OCI-M2 (cell line): ENCODE measurements at regions not wholly inside any gene's neighbourhood (a gene's known extent, or its start where the extent isn't known, plus 50 kb on each side); places are given as distances from the start of the nearest gene placed in this dataset.
"Not testable (repeated sequence)": the region's sequence is repeated elsewhere in the genome, so short reads cannot be mapped to it uniquely, and the experiment has no call there.

ENCODE experiments used
- DNase-seq: peaks from one replicate; lab custom pipeline; 2025; ENCODE audit not compliant: unreplicated experiment; lab: John Stamatoyannopoulos, UW

- no peak for DNase-seq
These were observed 654.8 kb downstream of the UTRN start for GRCh38 chr6:144939921-144940320.

DNA sequence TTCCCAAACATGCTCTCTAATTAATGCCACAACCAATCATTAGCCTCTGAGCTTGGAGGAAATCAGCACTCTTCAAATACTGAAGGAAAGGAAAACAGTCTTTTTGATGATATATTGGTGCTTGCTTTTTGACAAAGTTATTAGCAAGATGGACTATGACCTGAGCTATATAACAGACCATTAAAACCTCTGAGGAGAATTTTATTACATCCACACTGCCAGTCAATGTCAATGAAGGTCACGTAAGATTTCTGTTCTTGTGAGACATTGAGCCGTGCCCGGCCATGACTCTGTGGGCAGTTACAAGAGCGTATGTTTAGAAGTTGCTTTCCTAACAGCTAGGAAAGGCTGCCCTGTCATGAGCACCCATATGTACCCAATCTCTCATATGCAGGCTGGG lies 659.0 kb downstream of the UTRN start:
- DNase-seq: no peak

- DNase-seq: no peak
These were observed 662.4 kb downstream of the UTRN start for GRCh38 chr6:144947398-144947976.

DNA sequence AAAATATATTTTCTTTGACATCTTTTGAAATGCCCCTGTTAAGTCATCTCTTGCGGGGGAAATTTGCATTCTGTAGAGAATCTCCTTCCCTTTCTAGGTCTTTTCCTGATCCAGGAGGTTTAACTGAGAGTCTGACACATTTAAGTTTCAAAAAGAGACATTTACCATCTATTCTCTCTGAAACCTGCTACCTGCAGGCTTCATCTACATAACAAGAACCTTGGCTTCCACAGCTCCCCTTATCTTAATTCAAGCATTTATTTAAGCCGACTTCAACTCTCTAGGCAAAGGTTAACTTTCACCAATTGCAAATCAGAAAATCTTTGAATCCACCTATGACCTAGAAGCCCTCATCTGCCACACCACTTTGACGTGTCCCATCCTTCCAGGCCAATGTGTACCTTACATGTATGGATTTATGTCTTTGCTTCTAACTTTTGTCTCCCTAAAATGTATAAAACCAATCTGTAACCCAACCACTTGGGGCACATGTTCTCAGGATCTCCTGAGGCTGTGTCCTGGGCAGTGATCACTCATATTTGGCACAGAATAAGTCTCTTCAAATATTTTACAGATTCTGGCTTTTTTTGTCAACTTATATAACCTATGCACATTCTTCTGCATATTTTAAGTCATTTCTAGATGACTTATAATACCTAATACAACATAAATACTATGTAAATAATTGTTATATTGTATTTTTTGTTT lies 666.7 kb downstream of the UTRN start:
- DNase-seq: no peak

- DNase-seq: no peak
These were observed 667.5 kb downstream of the UTRN start for GRCh38 chr6:144952456-144953240.

DNA sequence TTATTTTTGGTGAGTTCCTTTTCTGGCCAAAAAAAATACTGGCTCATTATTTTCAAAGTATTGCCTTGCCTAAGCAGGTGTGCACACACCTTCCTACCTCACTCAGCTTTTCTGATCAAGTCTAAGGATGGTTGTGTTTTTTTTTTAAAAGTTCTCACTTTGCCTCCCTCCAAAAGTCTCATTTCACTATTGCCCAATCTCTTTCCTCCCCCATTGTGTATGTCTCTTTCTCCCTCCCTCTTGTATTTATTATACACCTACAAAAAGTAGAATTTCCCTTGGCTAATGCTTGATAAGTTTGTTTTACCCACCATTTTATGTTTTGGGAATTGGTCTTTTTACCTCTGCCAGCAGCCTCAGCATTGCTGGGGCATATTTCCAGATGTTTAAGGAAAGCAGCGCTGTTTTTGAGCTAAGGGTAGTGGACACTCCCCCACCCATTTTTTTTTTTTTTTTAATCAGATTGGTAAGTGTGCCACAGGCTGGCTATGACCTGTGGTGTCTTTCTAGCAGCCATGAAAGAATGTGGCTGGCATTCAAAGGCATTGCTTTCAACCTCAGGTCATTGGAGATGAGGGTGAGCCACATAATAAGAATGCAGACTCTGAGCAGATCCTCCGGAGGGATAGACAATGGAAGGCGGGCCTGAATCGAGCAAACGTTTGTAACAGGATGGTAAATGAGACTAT lies 668.6 kb downstream of the UTRN start:
- DNase-seq: no peak

GRCh38 chr6:144954241-144954556 lies 669.1 kb downstream of the UTRN start:
- no peak for DNase-seq

DNA sequence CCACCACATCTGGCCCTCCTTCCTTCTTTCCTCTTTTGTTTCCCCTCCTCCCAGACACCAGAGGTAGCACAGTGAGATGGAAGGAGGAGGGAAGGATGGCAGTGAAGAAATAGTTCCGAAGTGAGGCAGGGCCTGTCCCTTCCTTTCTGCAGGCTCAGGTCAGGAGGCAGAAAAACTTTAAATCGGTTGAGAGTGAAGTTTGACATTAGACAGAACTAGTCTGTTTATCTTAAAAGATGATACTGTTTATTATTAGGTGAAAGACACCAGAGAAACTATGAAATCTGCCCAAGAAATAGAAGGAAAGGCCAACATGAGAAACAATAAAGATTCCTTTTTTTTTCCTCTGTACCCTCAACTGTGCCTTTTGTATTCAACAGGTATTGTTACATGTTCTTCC lies 670.3 kb downstream of the UTRN start:
- DNase-seq: no peak

- DNase-seq: no peak
These were observed 670.7 kb downstream of the UTRN start for GRCh38 chr6:144955859-144956258.

DNA sequence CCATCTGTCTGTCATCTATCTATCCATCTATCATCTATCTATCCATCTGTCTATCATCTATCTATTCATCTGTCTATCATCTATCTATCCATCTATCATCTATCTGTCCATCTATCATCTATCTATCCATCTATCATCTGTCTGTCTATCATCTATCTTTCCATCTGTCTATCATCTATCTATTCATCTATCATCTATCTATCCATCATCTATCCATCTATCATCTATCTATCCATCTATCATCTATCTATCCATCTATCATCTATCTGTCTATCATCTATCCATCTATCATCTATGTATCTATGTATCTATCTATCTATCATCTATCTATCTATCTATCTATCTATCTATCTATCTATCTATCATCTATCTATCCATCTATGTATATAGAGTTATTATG lies 671.6 kb downstream of the UTRN start:
- not testable (repeated sequence) for DNase-seq

DNA sequence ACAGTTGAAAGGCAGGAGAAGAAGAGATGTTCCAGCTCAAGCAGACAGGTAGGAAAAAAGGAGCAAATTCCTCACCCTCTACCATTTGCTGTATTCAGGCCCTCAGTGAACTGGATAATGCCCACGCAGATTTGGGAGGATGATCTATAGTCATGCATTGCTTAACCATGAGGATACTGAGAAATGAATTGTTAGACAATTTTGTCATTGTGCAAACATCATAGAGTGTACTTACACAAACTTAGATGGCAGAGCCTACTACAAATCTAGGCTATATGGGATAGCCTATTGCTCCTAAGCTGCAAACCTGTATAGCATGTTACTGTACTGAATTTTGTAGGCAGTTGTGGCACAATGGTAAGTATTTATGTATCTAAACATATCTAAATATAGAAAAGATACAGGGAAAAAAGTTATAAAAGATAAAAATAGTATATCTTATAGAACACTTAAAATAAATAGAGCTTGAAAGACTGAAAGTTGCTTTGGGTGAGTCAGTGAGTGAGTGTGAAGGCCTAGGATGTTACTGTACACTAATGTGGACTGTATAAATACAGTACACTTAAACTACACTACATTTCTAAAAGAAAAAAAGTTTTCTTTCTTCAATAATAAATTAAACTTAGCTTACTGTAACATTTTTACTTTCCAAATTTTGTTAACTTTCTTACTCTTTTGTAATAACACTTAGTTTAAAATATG lies 672.3 kb downstream of the UTRN start:
- DNase-seq: no peak

- no peak for DNase-seq
These were observed 684.0 kb downstream of the UTRN start for GRCh38 chr6:144969154-144969553.

GRCh38 chr6:144969602-144970272 lies 684.6 kb downstream of the UTRN start:
- no peak for DNase-seq

GRCh38 chr6:144977250-144977864 lies 692.2 kb downstream of the UTRN start:
- not testable (repeated sequence) for DNase-seq

DNA sequence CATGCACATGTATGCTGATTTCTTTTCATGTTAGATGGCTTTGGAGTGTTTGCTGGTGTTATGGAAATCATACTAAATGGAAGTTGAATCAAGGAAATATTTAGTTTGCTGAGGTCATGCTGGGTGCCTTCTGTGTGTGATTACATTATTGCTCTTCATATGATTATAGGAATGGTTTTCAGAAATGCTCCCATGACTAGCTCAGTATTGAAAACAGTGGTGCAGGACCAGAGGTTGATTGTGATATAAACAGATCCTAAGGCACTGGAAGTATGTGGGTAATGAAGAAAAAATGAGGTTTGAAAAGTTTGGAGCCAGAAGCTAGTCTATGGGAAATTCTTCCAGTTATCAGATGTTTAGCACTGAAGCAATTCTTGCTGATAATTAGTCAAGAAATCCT lies 693.1 kb downstream of the UTRN start:
- no peak for DNase-seq

DNA sequence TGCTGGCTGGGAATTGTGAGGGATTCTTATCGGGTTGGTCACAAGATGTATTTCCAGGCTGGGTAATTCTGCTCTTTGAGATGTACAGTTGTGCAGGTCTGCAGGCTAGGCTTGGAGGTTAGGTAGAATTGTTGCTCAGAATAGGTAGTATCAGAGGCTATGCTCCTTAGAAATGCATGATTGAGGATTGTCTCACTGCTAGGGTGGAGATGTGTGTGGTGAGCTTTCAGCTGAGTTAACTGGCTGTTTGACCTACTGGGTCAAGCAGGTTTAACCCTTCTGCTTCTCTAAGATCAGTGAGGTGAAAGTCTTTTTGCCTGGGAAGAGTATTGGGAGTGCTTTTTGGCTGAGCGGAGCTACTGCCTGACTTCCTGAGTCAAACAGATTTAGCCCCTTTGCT lies 701.1 kb downstream of the UTRN start:
- DNase-seq: no peak

- no peak for DNase-seq
These were observed 704.4 kb downstream of the UTRN start for GRCh38 chr6:144989319-144990107.

DNA sequence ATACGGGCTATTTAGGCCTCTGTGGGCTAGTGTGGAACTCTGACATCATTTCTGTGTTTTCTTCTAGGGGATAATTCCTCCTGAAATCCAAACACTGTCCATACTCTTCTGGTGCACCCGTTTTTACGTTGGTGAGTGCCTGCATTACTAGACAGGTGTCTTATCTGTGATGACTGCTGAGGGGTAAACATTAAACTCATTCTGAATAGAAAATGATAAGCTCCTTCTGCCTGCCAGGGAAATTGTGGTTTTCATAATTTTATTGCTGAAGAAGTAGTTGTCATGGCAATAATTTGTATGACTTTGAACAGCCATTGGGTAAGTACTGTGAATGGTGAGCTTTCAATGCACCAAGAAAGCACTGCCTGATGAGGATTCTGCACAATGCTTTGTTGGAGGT lies 705.6 kb downstream of the UTRN start:
- DNase-seq: no peak

GRCh38 chr6:144993870-144994269 lies 708.7 kb downstream of the UTRN start:
- no peak for DNase-seq
